ENCODE measurements at regions not wholly inside any gene's neighbourhood (a gene's known extent, or its start where the extent isn't known, plus 50 kb on each side); places are given as distances from the start of the nearest gene placed in this dataset.

DNA sequence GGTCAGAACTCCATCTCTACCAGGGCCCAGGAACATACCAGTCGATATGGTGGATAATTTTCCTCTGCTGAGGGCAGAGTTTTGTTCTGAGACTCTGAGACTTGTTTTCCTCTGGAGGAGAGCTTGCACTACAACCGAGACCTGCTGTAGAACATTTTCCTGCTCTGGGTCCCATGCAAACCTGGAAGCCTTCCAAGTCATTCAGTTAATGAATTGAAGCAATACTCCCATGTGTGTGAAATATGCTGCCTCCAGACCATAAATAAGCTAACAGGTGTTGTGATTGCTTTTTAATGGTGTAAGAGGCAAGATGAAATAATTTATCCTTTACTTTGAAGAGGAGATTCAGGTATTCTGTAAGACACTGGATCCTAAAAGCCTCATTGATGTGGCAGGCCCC lies 372.8 kb downstream of the TMEM167A start:
- H3K27ac Mint-ChIP-seq: no peak overlapping the region
- no peaks in the 10 kb centered on the region for H3K4me1 Mint-ChIP-seq
- POLR2A ChIA-PET: no interaction called here
- CTCF ChIA-PET: no interaction called here
- TF ChIP-seq ZNF423 (CRISPR knock-in tag; IDR thresholded peaks at IDR 0.05): no peak
- no peaks in the 10 kb centered on the region for H3K36me3 Mint-ChIP-seq
- H3K9me3 Mint-ChIP-seq: peaks cover 5% of the 10 kb centered on the region; the same call in 1 of the 2 replicates
- ATAC-seq (no peak), DNase-seq (ENCODE audit: low spot score) (no peak)
- no peaks in the 10 kb centered on the region for H3K27me3 Mint-ChIP-seq (ENCODE audit: low read depth)
- H3K4me3 Mint-ChIP-seq: no peak overlapping the region

DNA sequence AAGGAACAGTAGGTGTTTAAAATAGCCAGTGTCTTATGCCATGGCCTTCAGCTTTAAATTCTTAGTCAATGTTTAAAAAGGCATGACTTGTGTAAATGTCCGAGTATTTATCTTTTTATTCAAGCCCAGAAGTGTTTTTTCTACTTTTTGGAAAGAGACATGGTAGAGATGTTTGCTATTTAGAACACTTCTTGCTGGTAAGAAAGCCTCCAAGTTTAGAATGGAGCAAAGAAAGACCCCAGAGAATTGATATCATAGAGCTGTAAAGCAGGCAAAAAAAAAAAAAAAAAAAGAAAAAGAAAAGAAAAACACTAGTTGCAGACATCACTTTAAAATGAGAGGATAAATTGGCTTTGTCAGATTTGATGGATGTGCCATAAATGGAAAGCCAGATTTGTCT lies 375.1 kb downstream of the TMEM167A start:
- TF ChIP-seq ZNF423 (CRISPR knock-in tag; IDR thresholded peaks at IDR 0.05) (no peak), PRDM15 (CRISPR knock-in tag; IDR thresholded peaks at IDR 0.05) (no peak), NR1H2 (CRISPR knock-in tag; IDR thresholded peaks at IDR 0.05) (no peak), EMX1 (CRISPR knock-in tag; IDR thresholded peaks at IDR 0.05) (no peak), MXD4 (CRISPR knock-in tag; IDR thresholded peaks at IDR 0.05; ENCODE audit: borderline replicate concordance) (no peak), FOXJ3 (CRISPR knock-in tag; IDR thresholded peaks at IDR 0.05; ENCODE audit: borderline replicate concordance) (no peak), CREM (CRISPR knock-in tag; IDR thresholded peaks at IDR 0.05) (no peak)
- POLR2A ChIA-PET: no interaction called here
- no peak for ATAC-seq
- CTCF ChIA-PET: no interaction called here
- H3K27me3 Mint-ChIP-seq (ENCODE audit: low read depth): no peaks in the 10 kb centered on the region
- H3K4me1 Mint-ChIP-seq: peaks cover 5% of the 10 kb centered on the region
- H3K9me3 Mint-ChIP-seq: peaks cover 5% of the 10 kb centered on the region; the same call in 1 of the 2 replicates
- no peak overlapping the region for H3K27ac Mint-ChIP-seq
- no peak overlapping the region for H3K4me3 Mint-ChIP-seq
- no peak for DNase-seq (ENCODE audit: low spot score)
- H3K36me3 Mint-ChIP-seq: no peaks in the 10 kb centered on the region

DNA sequence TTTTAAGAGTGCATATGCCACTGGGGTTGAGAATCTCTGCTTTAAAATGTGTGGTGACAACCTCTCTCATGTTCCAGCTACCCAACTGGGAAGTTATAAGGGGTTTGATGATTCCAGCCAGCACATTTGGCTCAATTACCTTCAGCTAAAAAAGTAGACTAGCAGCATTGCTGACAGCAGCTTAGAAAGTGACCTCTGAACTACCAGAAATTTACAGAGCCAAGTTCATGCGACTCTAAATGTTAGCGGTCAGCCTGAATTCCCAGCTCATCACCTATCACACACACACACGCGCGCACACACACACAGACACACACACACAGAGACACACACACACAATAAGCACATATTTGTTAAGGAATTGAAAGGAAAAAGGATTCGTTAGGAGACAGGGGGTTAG lies 377.5 kb downstream of the TMEM167A start:
- Mint-ChIP-seq H3K27me3 (ENCODE audit: low read depth) (no peaks in the 10 kb centered on the region), H3K4me3 (no peak overlapping the region), H3K36me3 (no peaks in the 10 kb centered on the region), H3K9me3 (no peaks in the 10 kb centered on the region; the same call in 1 of the 2 replicates), H3K4me1 (peaks cover 11% of the 10 kb centered on the region), H3K27ac (no peak overlapping the region)
- ATAC-seq: no peak
- no peak for DNase-seq (ENCODE audit: low spot score)
- ChIA-PET CTCF (no interaction called here), POLR2A (no interaction called here)
- TF ChIP-seq CBFB (CRISPR knock-in tag; IDR thresholded peaks at IDR 0.05; ENCODE audit: low read depth) (no peak), AR (CRISPR knock-in tag; IDR thresholded peaks at IDR 0.05) (no peak), GTF2I (CRISPR knock-in tag; conservative IDR thresholded peaks at IDR 0.05) (no peak), HMGA2 (CRISPR knock-in tag; IDR thresholded peaks at IDR 0.05) (no peak), GRHL2 (CRISPR knock-in tag; IDR thresholded peaks at IDR 0.05; ENCODE audit: insufficient replicate concordance, severe bottlenecking) (no peak), CTCF (IDR thresholded peaks at IDR 0.05) (no peak), ZNF281 (CRISPR knock-in tag; IDR thresholded peaks at IDR 0.05) (no peak), SP1 (CRISPR knock-in tag; conservative IDR thresholded peaks at IDR 0.05) (no peak)
- TF ChIP-seq, protein P1, sequence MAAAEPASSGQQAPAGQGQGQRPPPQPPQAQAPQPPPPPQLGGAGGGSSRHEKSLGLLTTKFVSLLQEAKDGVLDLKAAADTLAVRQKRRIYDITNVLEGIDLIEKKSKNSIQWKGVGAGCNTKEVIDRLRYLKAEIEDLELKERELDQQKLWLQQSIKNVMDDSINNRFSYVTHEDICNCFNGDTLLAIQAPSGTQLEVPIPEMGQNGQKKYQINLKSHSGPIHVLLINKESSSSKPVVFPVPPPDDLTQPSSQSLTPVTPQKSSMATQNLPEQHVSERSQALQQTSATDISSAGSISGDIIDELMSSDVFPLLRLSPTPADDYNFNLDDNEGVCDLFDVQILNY (CRISPR knock-in tag; IDR thresholded peaks at IDR 0.05): no peak
- TF ChIP-seq, protein P2, sequence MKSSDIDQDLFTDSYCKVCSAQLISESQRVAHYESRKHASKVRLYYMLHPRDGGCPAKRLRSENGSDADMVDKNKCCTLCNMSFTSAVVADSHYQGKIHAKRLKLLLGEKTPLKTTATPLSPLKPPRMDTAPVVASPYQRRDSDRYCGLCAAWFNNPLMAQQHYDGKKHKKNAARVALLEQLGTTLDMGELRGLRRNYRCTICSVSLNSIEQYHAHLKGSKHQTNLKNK (CRISPR knock-in tag; IDR thresholded peaks at IDR 0.05): no peak
- TF ChIP-seq, protein P3, sequence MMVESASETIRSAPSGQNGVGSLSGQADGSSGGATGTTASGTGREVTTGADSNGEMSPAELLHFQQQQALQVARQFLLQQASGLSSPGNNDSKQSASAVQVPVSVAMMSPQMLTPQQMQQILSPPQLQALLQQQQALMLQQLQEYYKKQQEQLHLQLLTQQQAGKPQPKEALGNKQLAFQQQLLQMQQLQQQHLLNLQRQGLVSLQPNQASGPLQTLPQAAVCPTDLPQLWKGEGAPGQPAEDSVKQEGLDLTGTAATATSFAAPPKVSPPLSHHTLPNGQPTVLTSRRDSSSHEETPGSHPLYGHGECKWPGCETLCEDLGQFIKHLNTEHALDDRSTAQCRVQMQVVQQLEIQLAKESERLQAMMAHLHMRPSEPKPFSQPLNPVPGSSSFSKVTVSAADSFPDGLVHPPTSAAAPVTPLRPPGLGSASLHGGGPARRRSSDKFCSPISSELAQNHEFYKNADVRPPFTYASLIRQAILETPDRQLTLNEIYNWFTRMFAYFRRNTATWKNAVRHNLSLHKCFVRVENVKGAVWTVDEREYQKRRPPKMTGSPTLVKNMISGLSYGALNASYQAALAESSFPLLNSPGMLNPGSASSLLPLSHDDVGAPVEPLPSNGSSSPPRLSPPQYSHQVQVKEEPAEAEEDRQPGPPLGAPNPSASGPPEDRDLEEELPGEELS (CRISPR knock-in tag; IDR thresholded peaks at IDR 0.05): no peak
